ENCODE measurements at regions not wholly inside any gene's neighbourhood (a gene's known extent, or its start where the extent isn't known, plus 50 kb on each side); places are given as distances from the start of the nearest gene placed in this dataset.

GRCh38 chr22:48835857-48836672 lies 991.6 kb downstream of the BRD1 start:
- ATAC-seq (ENCODE audit: low read depth), result no peak
- no peak for DNase-seq
- no peaks in the 10 kb centered on the region for H3K27me3 Mint-ChIP-seq
- H3K4me3 Mint-ChIP-seq, result no peak overlapping the region
- no peaks in the 10 kb centered on the region for H3K36me3 ChIP-seq (replicated peaks in 1 of 2; ENCODE audit: control extremely low read depth in 1 of 2, control insufficient read depth in 1 of 2, extremely low read depth in 1 of 2, insufficient read depth in 2 of 2, low read length in 1 of 2)
- peaks cover 0 to 62% (median 0%) of the 10 kb centered on the region in 3 donors for H3K9me3 ChIP-seq (ENCODE audit: control extremely low read depth in 1 of 3, control insufficient read depth in 2 of 3, insufficient read depth in 1 of 3, low read length in 2 of 3)
- H3K27me3 ChIP-seq (replicated peaks in 1 of 4; ENCODE audit: control extremely low read depth in 1 of 4, control insufficient read depth in 3 of 4, insufficient read depth in 4 of 4, low read length in 3 of 4), result peaks cover 0 to 2% (median 0%) of the 10 kb centered on the region in 4 experiments
- no peak overlapping the region for H3K27ac ChIP-seq (ENCODE audit: low read length in 2 of 2)
- H2AFZ ChIP-seq (ENCODE audit: insufficient read depth, low read depth, low read length, poor library complexity, severe bottlenecking), result no peak overlapping the region
- H3K79me2 ChIP-seq (ENCODE audit: control insufficient read depth, insufficient read depth, low read length), result no peaks in the 10 kb centered on the region
- peaks cover 6 to 7% of the 10 kb centered on the region in 2 donors for H3K4me1 ChIP-seq (ENCODE audit: control insufficient read depth in 2 of 2, insufficient read depth in 2 of 2, low read length in 2 of 2)
- H3K9ac ChIP-seq (ENCODE audit: low read length), result no peak overlapping the region
- peaks cover 12% of the 10 kb centered on the region for H3K9me3 Mint-ChIP-seq (ENCODE audit: insufficient read depth)
- ChIA-PET POLR2A (no interaction called here), CTCF (no interaction called here)
- no peak overlapping the region for H3K4me2 ChIP-seq (replicated peaks; ENCODE audit: low read depth, low read length, poor library complexity, severe bottlenecking)
- no peaks in the 10 kb centered on the region for H4K20me1 ChIP-seq (ENCODE audit: control insufficient read depth, insufficient read depth, low read length, poor library complexity, severe bottlenecking)
- intact Hi-C loops (cut with micrococcal nuclease), result no loop called here
- no peak overlapping the region for H3K27ac Mint-ChIP-seq
- 91% methylated on average over 32 of the region's 33 CpGs for WGBS (ENCODE audit: insufficient coverage)
- H3K4me3 ChIP-seq (ENCODE audit: control extremely low read depth in 1 of 5, extremely low read depth in 1 of 5, insufficient read depth in 1 of 5, low read depth in 2 of 5, low read length in 4 of 5), result no peak overlapping the region
- TF ChIP-seq EZH2 (IDR thresholded peaks at IDR 0.05; ENCODE audit: borderline replicate concordance, insufficient read depth, low read depth, low read length, poor library complexity, severe bottlenecking) (no peak), CTCF (IDR thresholded peaks at IDR 0.05) (no peak)
- H3K4me1 Mint-ChIP-seq, result peaks cover 6% of the 10 kb centered on the region

- intact Hi-C loops (cut with micrococcal nuclease), result no loop called here
- no peak overlapping the region for H3K4me2 ChIP-seq (replicated peaks; ENCODE audit: low read depth, low read length, poor library complexity, severe bottlenecking)
- no peak overlapping the region for H3K9ac ChIP-seq (ENCODE audit: low read length)
- H3K9me3 ChIP-seq (ENCODE audit: control extremely low read depth in 1 of 3, control insufficient read depth in 2 of 3, insufficient read depth in 1 of 3, low read length in 2 of 3), result peaks cover 0 to 59% (median 0%) of the 10 kb centered on the region in 3 donors
- no peak for DNase-seq
- H3K4me3 ChIP-seq (ENCODE audit: control extremely low read depth in 1 of 5, extremely low read depth in 1 of 5, insufficient read depth in 1 of 5, low read depth in 2 of 5, low read length in 4 of 5), result no peak overlapping the region
- no peak for ATAC-seq (ENCODE audit: low read depth)
- CTCF ChIA-PET, result no interaction called here
- 95% methylated on average over 11 of the region's 11 CpGs for WGBS (ENCODE audit: insufficient coverage)
- Mint-ChIP-seq H3K27me3 (no peaks in the 10 kb centered on the region), H3K9me3 (ENCODE audit: insufficient read depth) (peaks cover 12% of the 10 kb centered on the region), H3K27ac (no peak overlapping the region), H3K4me1 (peaks cover 6% of the 10 kb centered on the region), H3K4me3 (no peak overlapping the region)
- no peak overlapping the region for H3K27ac ChIP-seq (ENCODE audit: low read length in 2 of 2)
- no peaks in the 10 kb centered on the region for H4K20me1 ChIP-seq (ENCODE audit: control insufficient read depth, insufficient read depth, low read length, poor library complexity, severe bottlenecking)
- H3K4me1 ChIP-seq (ENCODE audit: control insufficient read depth in 2 of 2, insufficient read depth in 2 of 2, low read length in 2 of 2), result peaks cover 6 to 7% of the 10 kb centered on the region in 2 donors
- POLR2A ChIA-PET, result no interaction called here
- no peaks in the 10 kb centered on the region for H3K79me2 ChIP-seq (ENCODE audit: control insufficient read depth, insufficient read depth, low read length)
- no peak overlapping the region for H2AFZ ChIP-seq (ENCODE audit: insufficient read depth, low read depth, low read length, poor library complexity, severe bottlenecking)
- H3K27me3 ChIP-seq (replicated peaks in 1 of 4; ENCODE audit: control extremely low read depth in 1 of 4, control insufficient read depth in 3 of 4, insufficient read depth in 4 of 4, low read length in 3 of 4), result no peaks in the 10 kb centered on the region
- no peak for TF ChIP-seq CTCF (IDR thresholded peaks at IDR 0.05)
- no peak for TF ChIP-seq EZH2 (IDR thresholded peaks at IDR 0.05; ENCODE audit: borderline replicate concordance, insufficient read depth, low read depth, low read length, poor library complexity, severe bottlenecking)
- no peaks in the 10 kb centered on the region for H3K36me3 ChIP-seq (replicated peaks in 1 of 2; ENCODE audit: control extremely low read depth in 1 of 2, control insufficient read depth in 1 of 2, extremely low read depth in 1 of 2, insufficient read depth in 2 of 2, low read length in 1 of 2)
Observed at GRCh38 chr22:48835364-48835763, 992.3 kb downstream of the BRD1 start.
